Hepatocyte (in vitro differentiated cells): ENCODE measurements at regions not wholly inside any gene's neighbourhood (a gene's known extent, or its start where the extent isn't known, plus 50 kb on each side); places are given as distances from the start of the nearest gene placed in this dataset.

Experiments used
- CTCF ChIP-seq: fragments of 200-600 bp; sonication (generic); IDR thresholded peaks from 2 replicates; pipeline ENCODE4 v1.5.1; 2016; ENCODE audit warnings: antibody characterized with exemption, mild to moderate bottlenecking; ENCODE audit not compliant: poor library complexity
- EZH2 ChIP-seq: fragments of 200-600 bp; sonication (generic); IDR thresholded peaks from 2 replicates; pipeline ENCODE4 v1.6.1; 2016; ENCODE audit warnings: antibody characterized with exemption, mild to moderate bottlenecking, borderline replicate concordance
- EZH2phosphoT487 ChIP-seq: fragments of 200-600 bp; sonication (generic); IDR thresholded peaks from one replicate; pipeline ENCODE4 v1.6.1; 2018; ENCODE audit warnings: antibody characterized with exemption, mild to moderate bottlenecking, low read depth, moderate library complexity; ENCODE audit not compliant: unreplicated experiment, severe bottlenecking

DNA sequence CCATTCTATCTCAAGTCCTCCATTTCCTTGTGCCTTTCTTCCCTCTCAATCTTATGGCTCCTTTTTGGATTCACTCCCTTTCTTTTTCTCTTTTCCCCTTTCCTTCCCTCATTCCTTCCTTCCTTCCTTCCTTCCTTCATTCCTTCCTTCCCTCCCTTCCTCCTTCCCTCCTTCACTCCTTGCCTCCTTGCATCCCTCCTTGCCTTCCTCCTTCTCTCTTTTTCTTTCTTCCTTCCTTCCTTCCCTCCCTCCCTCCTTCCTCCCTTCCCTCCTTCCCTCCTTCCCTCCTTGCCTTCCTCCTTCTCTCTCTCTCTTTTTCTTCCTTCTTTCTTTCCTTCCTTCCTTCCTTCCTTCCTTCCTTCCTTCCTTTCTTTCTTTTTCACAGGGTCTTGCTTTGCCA is 120.1 kb downstream of the SAMD9 start:
- no peak for TF ChIP-seq CTCF
- no peak for TF ChIP-seq EZH2phosphoT487
- TF ChIP-seq EZH2 = no peak
